ACHN (cell line): ENCODE measurements at regions not wholly inside any gene's neighbourhood (a gene's known extent, or its start where the extent isn't known, plus 50 kb on each side); places are given as distances from the start of the nearest gene placed in this dataset.
"Not testable (repeated sequence)": the region's sequence is repeated elsewhere in the genome, so short reads cannot be mapped to it uniquely, and the experiment has no call there.

Experiments
- DNase-seq: peaks from one replicate; pipeline ENCODE4 v3.0.0-alpha.2; 2015
- in situ Hi-C: cut with HindIII; loops from 2 replicates; pipeline ENCODE4 v1.10.0; 2017; ENCODE audit warnings: low sequenced_read_pairs, low pct_ligation_motif_present, low pct_unique_long_range_greater_than_20kb

DNA sequence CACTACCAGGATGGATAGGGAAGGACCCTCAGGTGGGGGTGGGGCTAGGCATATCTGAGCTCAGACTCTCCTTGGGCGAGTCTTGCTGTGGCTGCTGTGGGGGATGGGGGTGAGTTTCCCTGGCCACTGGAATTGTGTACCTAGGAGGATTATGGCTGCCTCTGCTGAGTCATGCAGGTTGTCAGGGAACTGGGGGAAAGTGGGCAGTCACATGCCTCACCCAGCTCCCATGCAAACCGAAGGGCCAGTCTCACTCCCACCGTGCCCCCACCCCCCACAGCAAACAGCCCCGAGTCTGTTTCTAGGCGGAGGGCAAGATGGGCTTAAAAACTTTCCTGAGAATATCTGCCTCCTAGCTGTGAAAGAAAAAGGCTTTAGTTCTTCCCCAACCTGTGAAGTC, 210.3 kb upstream of the FERMT1 start:
- no peak for DNase-seq
- in situ Hi-C loops: no loop called here

DNA sequence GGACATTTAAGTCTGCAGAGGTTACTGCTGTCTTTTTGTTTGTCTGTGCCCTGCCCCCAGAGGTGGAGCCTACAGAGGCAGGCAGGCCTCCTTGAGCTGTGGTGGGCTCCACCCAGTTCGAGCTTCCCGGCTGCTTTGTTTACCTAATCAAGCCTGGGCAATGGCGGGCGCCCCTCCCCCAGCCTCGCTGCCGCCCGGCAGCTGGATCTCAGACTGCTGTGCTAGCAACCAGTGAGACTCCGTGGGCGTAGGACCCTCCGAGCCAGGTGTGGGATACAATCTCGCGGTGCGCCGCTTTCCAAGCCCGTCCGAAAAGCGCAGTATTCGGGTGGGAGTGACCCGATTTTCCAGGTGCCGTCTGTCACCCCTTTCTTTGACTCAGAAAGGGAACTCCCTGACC, 198.4 kb upstream of the FERMT1 start:
- in situ Hi-C loops, DNase-seq: not testable (repeated sequence)

DNA sequence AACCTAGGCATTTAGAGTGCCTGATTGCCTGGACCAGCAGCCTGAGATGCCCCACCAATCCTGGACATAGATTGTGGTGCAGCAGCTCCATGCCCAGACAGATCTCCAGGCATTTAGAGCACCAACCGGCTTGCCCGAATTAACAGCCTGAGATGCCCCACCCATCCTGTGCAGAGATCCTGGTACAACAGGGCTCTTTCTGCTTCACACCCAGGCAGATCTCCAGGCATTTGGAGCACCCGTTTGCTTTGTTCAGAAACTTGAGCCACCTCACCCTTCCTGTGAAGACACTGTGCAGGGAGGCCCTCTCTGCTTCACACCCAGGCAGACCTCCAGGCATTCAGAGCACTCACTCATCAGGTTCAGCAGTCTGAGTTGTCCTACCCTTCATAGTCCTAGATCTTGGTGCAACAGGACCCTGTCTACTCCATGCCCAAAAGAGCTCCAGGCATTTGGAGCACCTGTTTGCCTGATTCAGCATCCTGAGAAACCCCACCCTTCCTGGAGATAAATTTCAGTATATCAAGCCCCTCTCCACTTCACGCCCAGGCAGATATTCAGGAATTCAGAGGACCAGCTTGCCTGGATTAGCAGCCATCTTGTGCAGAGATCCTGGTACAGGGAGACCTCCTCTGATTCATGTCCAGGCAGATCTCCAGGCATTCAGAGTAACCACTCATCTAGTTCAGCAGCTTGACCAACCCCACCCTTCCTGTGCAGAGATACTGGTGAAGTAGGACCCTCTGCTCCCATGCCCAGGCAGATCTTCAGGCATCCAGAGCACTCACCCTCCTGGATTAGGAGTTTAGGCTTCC, 189.2 kb upstream of the FERMT1 start:
- in situ Hi-C loops: no loop called here
- DNase-seq: no peak

- in situ Hi-C loops: no loop called here
- DNase-seq: no peak
These were observed 188.3 kb upstream of the FERMT1 start for GRCh38 chr20:6311097-6311496.

GRCh38 chr20:6305536-6305935, 182.7 kb upstream of the FERMT1 start:
- DNase-seq: no peak
- in situ Hi-C loops: no loop called here

DNA sequence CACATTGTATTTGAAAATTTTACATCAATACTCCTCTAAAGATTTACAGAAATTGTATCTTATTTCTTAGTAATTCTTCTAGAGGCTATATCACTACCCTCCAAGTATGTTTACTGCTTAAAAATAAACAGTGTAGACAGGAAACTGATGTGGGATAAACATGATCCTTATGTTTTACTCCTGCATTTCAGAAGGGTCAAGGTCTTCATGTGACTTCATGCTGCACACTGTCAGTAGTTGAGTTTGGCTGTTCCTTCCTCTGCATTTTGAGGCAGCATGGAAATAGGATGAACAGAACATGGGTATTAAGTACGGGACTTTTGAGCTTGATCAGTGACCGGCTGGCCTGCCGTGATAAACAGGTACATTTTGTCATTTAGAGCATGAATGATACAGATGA, 179.2 kb upstream of the FERMT1 start:
- no peak for DNase-seq
- in situ Hi-C loops: no loop called here

- in situ Hi-C loops: no loop called here
- peak; percentile 14 for DNase-seq
These were observed 176.6 kb upstream of the FERMT1 start for GRCh38 chr20:6299456-6299855.

- DNase-seq: no peak
- in situ Hi-C loops: no loop called here
These were observed 175.2 kb upstream of the FERMT1 start for GRCh38 chr20:6298049-6298448.

DNA sequence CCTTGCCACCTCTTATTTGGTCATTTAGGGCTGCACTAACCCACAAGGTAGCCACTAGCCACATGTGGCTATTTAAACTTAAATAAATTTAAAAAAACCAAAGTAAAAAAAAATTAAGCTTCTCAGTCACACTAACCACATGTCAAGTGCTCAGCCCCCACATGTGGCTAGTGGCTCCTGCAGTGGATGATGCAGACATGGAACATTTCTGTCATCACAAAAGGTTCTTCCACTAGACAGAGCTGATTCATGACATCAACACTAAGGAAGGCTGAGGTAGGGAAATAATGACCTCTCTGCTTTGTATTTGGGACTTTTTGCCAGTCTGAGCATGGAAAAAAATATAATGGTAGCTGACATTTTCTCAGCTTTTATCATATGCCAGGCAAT, 173.0 kb upstream of the FERMT1 start:
- no peak for DNase-seq
- in situ Hi-C loops: no loop called here

- in situ Hi-C loops: no loop called here
- no peak for DNase-seq
These were observed 172.5 kb upstream of the FERMT1 start for GRCh38 chr20:6295127-6295866.

GRCh38 chr20:6287471-6287870, 164.6 kb upstream of the FERMT1 start:
- in situ Hi-C loops: no loop called here
- no peak for DNase-seq

DNA sequence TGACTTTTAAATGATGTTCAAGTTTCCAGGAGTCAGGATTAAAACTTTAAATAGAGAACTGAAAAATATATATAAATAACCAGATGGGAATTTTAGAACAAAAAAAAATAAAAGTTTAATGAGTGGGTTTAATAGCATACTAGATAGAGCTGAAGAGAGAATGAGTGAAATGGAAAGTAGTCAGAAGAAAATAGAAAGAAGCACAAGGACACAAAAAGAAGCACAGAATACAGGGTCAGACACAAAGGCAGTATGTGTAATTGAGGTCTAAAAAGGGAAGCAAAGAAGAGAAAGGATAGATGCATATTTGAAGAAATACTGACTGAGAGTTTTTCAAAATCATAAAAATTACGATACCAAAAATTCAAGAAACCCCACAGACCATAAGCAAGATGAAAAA, 159.8 kb upstream of the FERMT1 start:
- in situ Hi-C loops: no loop called here
- DNase-seq: no peak

DNA sequence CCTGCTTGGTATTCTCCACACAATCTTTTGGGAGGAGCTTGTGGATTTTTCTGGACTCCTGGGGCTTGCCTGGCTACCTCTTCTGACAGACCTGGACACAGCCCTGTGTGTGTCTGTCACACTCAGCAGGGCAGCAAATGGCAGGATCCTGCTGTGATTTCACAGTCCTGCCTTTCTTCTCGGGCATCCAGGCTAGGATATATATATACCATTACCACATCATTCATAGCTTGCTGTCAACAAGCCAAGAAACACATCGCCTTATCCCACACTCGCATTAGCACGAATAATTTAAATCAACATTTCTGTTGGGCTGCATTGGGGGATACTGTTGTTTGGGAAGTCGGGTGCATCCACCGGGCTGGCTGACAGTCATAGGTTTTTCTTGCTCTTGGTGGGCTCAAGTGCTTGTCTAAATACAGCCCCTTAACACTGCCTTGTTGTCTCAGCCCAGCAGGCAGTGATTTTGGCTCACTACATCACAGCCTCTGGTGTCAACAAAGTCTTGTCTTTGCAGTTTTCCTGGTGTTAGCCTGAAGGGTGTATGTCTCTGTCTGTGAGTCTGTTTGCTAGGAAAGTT, 154.9 kb upstream of the FERMT1 start:
- DNase-seq: no peak
- in situ Hi-C loops: no loop called here

DNA sequence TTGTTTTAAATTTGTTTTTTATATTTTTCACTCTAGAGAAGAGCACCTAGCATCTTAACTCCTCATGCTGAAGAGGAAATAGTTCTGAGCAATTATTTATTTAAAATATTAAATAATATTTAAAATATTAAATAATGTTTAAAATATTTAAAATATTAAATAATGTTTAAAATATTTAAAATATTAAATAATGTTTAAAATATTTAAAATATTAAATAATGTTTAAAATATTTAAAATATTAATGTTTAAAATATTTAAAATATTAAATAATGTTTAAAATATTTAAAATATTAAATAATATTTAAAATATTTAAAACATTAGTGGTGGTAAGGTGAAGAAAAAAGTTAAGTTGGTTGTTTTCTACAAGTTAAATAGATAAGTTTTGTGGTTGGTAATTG, 147.6 kb upstream of the FERMT1 start:
- in situ Hi-C loops, DNase-seq: not testable (repeated sequence)

GRCh38 chr20:6269168-6269873, 146.5 kb upstream of the FERMT1 start:
- in situ Hi-C loops: no loop called here
- DNase-seq: no peak

DNA sequence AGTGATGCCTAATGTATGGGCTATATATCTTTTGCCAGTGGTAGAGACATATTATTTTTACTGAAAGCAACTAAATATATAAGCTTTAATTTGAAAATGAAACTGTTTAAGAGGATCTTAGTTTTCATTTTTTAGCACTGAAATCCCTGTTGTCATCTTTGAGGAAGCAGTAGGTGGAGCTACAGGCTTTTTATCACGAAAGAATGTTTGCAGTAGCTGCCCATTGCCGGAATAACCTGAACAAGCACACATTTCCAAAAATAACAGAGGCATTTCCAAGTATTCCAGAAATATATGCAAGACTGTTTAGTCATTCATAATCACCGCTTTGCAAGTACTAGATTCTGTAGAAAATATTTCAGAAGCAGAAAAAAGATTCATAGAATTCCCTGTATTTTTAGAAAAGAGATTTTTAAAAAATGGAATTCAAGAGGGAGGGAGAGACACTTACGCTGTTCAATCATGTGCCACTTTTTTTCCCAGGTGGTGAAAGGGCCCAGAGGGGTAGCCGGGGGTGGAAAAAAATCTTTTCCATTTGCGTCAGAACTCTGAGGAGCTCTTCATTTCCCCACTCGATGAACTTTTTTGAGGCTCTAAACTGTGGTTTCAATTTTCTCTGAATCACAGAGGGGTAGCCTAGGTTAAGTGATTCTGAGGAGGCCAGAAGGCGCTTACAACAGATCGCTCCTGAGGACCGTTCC, 142.5 kb upstream of the FERMT1 start:
- DNase-seq: peak; percentile 53
- in situ Hi-C loops: no loop called here

DNA sequence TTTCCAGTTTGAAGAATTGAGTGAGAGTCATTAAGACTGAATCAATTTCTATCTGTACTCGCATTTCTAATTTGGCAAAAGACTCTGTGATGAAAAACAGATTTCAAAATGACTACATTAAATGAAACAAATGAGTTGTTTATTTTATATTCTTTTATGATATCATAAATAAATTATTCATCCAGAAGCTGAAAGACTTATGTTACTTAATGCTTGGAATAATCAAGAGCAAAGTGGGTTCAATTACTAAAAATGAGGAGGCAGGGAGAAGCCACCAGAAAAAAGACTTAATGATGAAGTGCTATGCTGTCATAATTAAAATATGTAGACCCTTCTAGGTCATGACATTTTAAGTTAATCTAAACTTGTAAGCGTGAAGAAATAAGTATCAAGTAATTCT, 130.6 kb upstream of the FERMT1 start:
- in situ Hi-C loops: no loop called here
- no peak for DNase-seq

DNA sequence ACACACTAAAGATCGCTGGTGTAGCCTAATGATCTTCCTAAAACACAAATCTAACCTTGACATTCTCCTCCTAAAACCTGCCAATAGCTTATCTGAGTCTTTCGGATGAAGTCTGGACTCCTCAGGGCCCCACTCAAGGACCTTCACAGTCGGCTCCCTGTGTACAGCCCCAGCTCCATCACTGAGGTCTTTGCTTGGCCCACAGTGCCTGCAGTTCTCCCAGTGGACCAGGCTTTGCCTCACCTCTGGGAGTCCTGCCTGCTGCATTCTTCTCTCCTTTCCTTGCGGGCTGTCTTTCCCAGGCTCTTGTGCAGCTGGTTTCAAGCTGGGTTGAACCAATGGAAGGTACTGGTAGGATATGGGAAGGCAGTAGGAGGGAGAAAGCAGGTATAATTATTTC, 122.6 kb upstream of the FERMT1 start:
- in situ Hi-C loops: no loop called here
- no peak for DNase-seq

DNA sequence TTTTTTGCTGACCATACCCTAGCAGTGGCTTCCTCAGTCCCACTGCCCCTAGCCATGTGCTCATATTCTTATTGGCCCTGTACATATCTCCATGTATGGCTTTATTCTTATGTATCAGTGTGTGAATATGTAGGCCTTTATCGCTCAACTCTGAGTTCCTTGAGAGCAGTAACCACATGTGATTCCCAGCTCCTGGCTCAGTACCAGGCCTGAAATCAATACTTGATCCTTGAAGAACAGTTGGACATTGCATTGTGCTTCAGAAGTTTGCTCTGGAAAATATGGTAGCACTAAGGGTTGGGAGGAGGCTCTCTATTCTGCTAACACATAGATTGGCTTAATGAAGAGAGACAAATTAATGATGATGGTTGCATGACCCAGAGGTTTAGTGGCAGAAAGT, 118.8 kb upstream of the FERMT1 start:
- DNase-seq: no peak
- in situ Hi-C loops: no loop called here
